Activated CD4-positive, alpha-beta T cell treated with anti-CD3 and anti-CD28 coated beads for 36 hours (primary cell): ENCODE measurements at regions not wholly inside any gene's neighbourhood (a gene's known extent, or its start where the extent isn't known, plus 50 kb on each side); places are given as distances from the start of the nearest gene placed in this dataset.
"Not testable (repeated sequence)": the region's sequence is repeated elsewhere in the genome, so short reads cannot be mapped to it uniquely, and the experiment has no call there.

Experiments used
- ATAC-seq: fragments of 200-7000 bp; cut with Tn5 transposase; one replicate; pipeline ENCODE4 v1.10.0; 2021; ENCODE audit warnings: mild to moderate bottlenecking, moderate library complexity
- CTCF ChIA-PET: fragments of 350-600 bp; sonication (Branson Sonifier 250); formaldehyde crosslinking; loops from one replicate; lab custom pipeline; 2021; ENCODE audit warnings: antibody characterized with exemption; lab: Charles Lee
- POLR2A ChIA-PET: fragments of 350-600 bp; sonication (Branson Sonifier 250); formaldehyde crosslinking; loops from one replicate; lab custom pipeline; 2021; ENCODE audit warnings: antibody characterized with exemption, inconsistent platforms; lab: Charles Lee
- DNase-seq: peaks from one replicate; pipeline ENCODE4 v3.0.0-alpha.2; 2020
- H3K27ac Mint-ChIP-seq: one replicate; pipeline ENCODE4 v1.8.0; 2021; ENCODE audit warnings: mixed read lengths
- H3K27me3 Mint-ChIP-seq: one replicate; pipeline ENCODE4 v1.8.0; 2021; ENCODE audit warnings: mixed read lengths
- H3K36me3 Mint-ChIP-seq: one replicate; pipeline ENCODE4 v1.8.0; 2021; ENCODE audit warnings: low read depth, mixed read lengths
- H3K4me1 Mint-ChIP-seq: one replicate; pipeline ENCODE4 v1.8.0; 2021; ENCODE audit warnings: mixed read lengths
- H3K4me3 Mint-ChIP-seq: one replicate; pipeline ENCODE4 v1.8.0; 2021; ENCODE audit warnings: mild to moderate bottlenecking, moderate library complexity, mixed read lengths
- H3K9me3 Mint-ChIP-seq: one replicate; pipeline ENCODE4 v1.8.0; 2021; ENCODE audit warnings: low read depth, mixed read lengths
- intact Hi-C, 2 experiments: fragments of 100-400 bp; cut with DNase I in 1 of 2; cut with micrococcal nuclease in 1 of 2; formaldehyde crosslinking; loops; one replicate each; pipeline versions ENCODE4 v1.14.2 to v1.15.1; 2022 to 2024; cut with DNase I, micrococcal nuclease

GRCh38 chr7:113202284-113202683 is 83.9 kb upstream of the SMIM30 start:
- H3K27me3 Mint-ChIP-seq: peaks cover 11% of the 10 kb centered on the region
- DNase-seq (no peak), ATAC-seq (no peak)
- H3K4me1 Mint-ChIP-seq: no peaks in the 10 kb centered on the region
- ChIA-PET POLR2A (no interaction called here), CTCF (no interaction called here)
- intact Hi-C loops: no loop called here
- no peak overlapping the region for H3K4me3 Mint-ChIP-seq
- no peak overlapping the region for H3K27ac Mint-ChIP-seq
- H3K9me3 Mint-ChIP-seq: no peaks in the 10 kb centered on the region
- no peaks in the 10 kb centered on the region for H3K36me3 Mint-ChIP-seq

GRCh38 chr7:113200281-113200680 is 81.9 kb upstream of the SMIM30 start:
- Mint-ChIP-seq H3K27ac (no peak overlapping the region), H3K27me3 (peaks cover 11% of the 10 kb centered on the region), H3K4me3 (no peak overlapping the region), H3K9me3 (no peaks in the 10 kb centered on the region), H3K4me1 (no peaks in the 10 kb centered on the region), H3K36me3 (no peaks in the 10 kb centered on the region)
- ATAC-seq: no peak
- intact Hi-C loops: no loop called here
- ChIA-PET CTCF (no interaction called here), POLR2A (no interaction called here)
- DNase-seq: no peak

- ATAC-seq: no peak
These were observed 81.5 kb upstream of the SMIM30 start for GRCh38 chr7:113199841-113200240.

GRCh38 chr7:113199136-113199535 is 80.8 kb upstream of the SMIM30 start:
- Mint-ChIP-seq H3K4me3 (no peak overlapping the region), H3K27me3 (peaks cover 11% of the 10 kb centered on the region), H3K36me3 (no peaks in the 10 kb centered on the region), H3K9me3 (no peaks in the 10 kb centered on the region), H3K27ac (no peak overlapping the region), H3K4me1 (no peaks in the 10 kb centered on the region)
- ChIA-PET POLR2A (no interaction called here), CTCF (no interaction called here)
- intact Hi-C loops: no loop called here
- ATAC-seq (no peak), DNase-seq (no peak)

More at GRCh38 chr7:113199841-113200240, 81.5 kb upstream of the SMIM30 start:
- no peaks in the 10 kb centered on the region for H3K4me1 Mint-ChIP-seq
- ChIA-PET CTCF (no interaction called here), POLR2A (no interaction called here)
- DNase-seq: no peak
- intact Hi-C loops: no loop called here
- no peaks in the 10 kb centered on the region for H3K36me3 Mint-ChIP-seq
- no peak overlapping the region for H3K4me3 Mint-ChIP-seq
- H3K9me3 Mint-ChIP-seq: no peaks in the 10 kb centered on the region
- peaks cover 11% of the 10 kb centered on the region for H3K27me3 Mint-ChIP-seq
- no peak overlapping the region for H3K27ac Mint-ChIP-seq

GRCh38 chr7:113198226-113198625 is 79.9 kb upstream of the SMIM30 start:
- intact Hi-C loops: no loop called here
- POLR2A ChIA-PET: no interaction called here
- H3K27ac Mint-ChIP-seq: no peak overlapping the region
- CTCF ChIA-PET: no interaction called here
- no peaks in the 10 kb centered on the region for H3K9me3 Mint-ChIP-seq
- H3K36me3 Mint-ChIP-seq: no peaks in the 10 kb centered on the region
- H3K4me1 Mint-ChIP-seq: no peaks in the 10 kb centered on the region
- no peak overlapping the region for H3K4me3 Mint-ChIP-seq
- ATAC-seq (no peak), DNase-seq (no peak)
- peaks cover 6% of the 10 kb centered on the region for H3K27me3 Mint-ChIP-seq

GRCh38 chr7:113197274-113197673 is 78.9 kb upstream of the SMIM30 start:
- ChIA-PET POLR2A (no interaction called here), CTCF (no interaction called here)
- Mint-ChIP-seq H3K4me3 (no peak overlapping the region), H3K27ac (no peak overlapping the region), H3K27me3 (peaks cover 6% of the 10 kb centered on the region), H3K9me3 (no peaks in the 10 kb centered on the region), H3K36me3 (no peaks in the 10 kb centered on the region), H3K4me1 (no peaks in the 10 kb centered on the region)
- DNase-seq (no peak), ATAC-seq (no peak)
- intact Hi-C loops: no loop called here

GRCh38 chr7:113188396-113188795 is 70.0 kb upstream of the SMIM30 start:
- ChIA-PET POLR2A (no interaction called here), CTCF (no interaction called here)
- no peaks in the 10 kb centered on the region for H3K4me1 Mint-ChIP-seq
- H3K27me3 Mint-ChIP-seq: peaks cover 9% of the 10 kb centered on the region
- no peaks in the 10 kb centered on the region for H3K9me3 Mint-ChIP-seq
- H3K36me3 Mint-ChIP-seq: no peaks in the 10 kb centered on the region
- DNase-seq (no peak), ATAC-seq (no peak)
- H3K27ac Mint-ChIP-seq: no peak overlapping the region
- H3K4me3 Mint-ChIP-seq: no peak overlapping the region
- intact Hi-C loops: loop anchor here in 1 of 2 experiments (10.0 kb wide), 1 partner anchor 1006 kb away; no protein-coding TSS in a partner anchor

GRCh38 chr7:113179313-113179712 is 61.0 kb upstream of the SMIM30 start:
- DNase-seq (no peak), ATAC-seq (no peak)
- no peak overlapping the region for H3K4me3 Mint-ChIP-seq
- H3K27ac Mint-ChIP-seq: no peak overlapping the region
- ChIA-PET CTCF (no interaction called here), POLR2A (no interaction called here)
- H3K9me3 Mint-ChIP-seq: no peaks in the 10 kb centered on the region
- no peaks in the 10 kb centered on the region for H3K4me1 Mint-ChIP-seq
- H3K27me3 Mint-ChIP-seq: peaks cover 7% of the 10 kb centered on the region
- intact Hi-C loops: no loop called here
- H3K36me3 Mint-ChIP-seq: no peaks in the 10 kb centered on the region

GRCh38 chr7:113176836-113177235 is 58.5 kb upstream of the SMIM30 start:
- POLR2A ChIA-PET: no interaction called here
- CTCF ChIA-PET: no interaction called here
- Mint-ChIP-seq H3K4me1 (no peaks in the 10 kb centered on the region), H3K27ac (no peak overlapping the region), H3K27me3 (peaks cover 2% of the 10 kb centered on the region), H3K9me3 (no peaks in the 10 kb centered on the region), H3K36me3 (no peaks in the 10 kb centered on the region), H3K4me3 (no peak overlapping the region)
- intact Hi-C loops: no loop called here
- ATAC-seq: no peak
- no peak for DNase-seq

GRCh38 chr7:113176180-113176579 is 57.8 kb upstream of the SMIM30 start:
- H3K27me3 Mint-ChIP-seq, ATAC-seq, POLR2A ChIA-PET, H3K4me3 Mint-ChIP-seq, H3K36me3 Mint-ChIP-seq, DNase-seq, H3K9me3 Mint-ChIP-seq, intact Hi-C loops, H3K4me1 Mint-ChIP-seq, CTCF ChIA-PET, H3K27ac Mint-ChIP-seq: not testable (repeated sequence)

- POLR2A ChIA-PET: no interaction called here
- no peak overlapping the region for H3K4me3 Mint-ChIP-seq
- intact Hi-C loops: no loop called here
- H3K9me3 Mint-ChIP-seq: no peaks in the 10 kb centered on the region
- no peaks in the 10 kb centered on the region for H3K36me3 Mint-ChIP-seq
- DNase-seq (no peak), ATAC-seq (no peak)
- peaks cover 1% of the 10 kb centered on the region for H3K27me3 Mint-ChIP-seq
- no peak overlapping the region for H3K27ac Mint-ChIP-seq
- H3K4me1 Mint-ChIP-seq: no peaks in the 10 kb centered on the region
- CTCF ChIA-PET: no interaction called here
These were observed 57.3 kb upstream of the SMIM30 start for GRCh38 chr7:113175525-113176104.

GRCh38 chr7:113172726-113173125 is 54.4 kb upstream of the SMIM30 start:
- Mint-ChIP-seq H3K4me3 (no peak overlapping the region), H3K9me3 (no peaks in the 10 kb centered on the region), H3K36me3 (no peaks in the 10 kb centered on the region), H3K27me3 (peaks cover 5% of the 10 kb centered on the region), H3K27ac (no peak overlapping the region), H3K4me1 (no peaks in the 10 kb centered on the region)
- ATAC-seq (no peak), DNase-seq (no peak)
- intact Hi-C loops: no loop called here
- ChIA-PET CTCF (no interaction called here), POLR2A (no interaction called here)

- H3K27ac Mint-ChIP-seq: no peak overlapping the region
- H3K4me1 Mint-ChIP-seq: no peaks in the 10 kb centered on the region
- no peak overlapping the region for H3K4me3 Mint-ChIP-seq
- ChIA-PET POLR2A (no interaction called here), CTCF (no interaction called here)
- DNase-seq (no peak), ATAC-seq (no peak)
- H3K27me3 Mint-ChIP-seq: peaks cover 8% of the 10 kb centered on the region
- H3K9me3 Mint-ChIP-seq: peaks cover 2% of the 10 kb centered on the region
- intact Hi-C loops: no loop called here
- H3K36me3 Mint-ChIP-seq: no peaks in the 10 kb centered on the region
These were observed 52.2 kb upstream of the SMIM30 start for GRCh38 chr7:113170591-113170990.
